GM18861 (cell line): ENCODE measurements at regions not wholly inside any gene's neighbourhood (a gene's known extent, or its start where the extent isn't known, plus 50 kb on each side); places are given as distances from the start of the nearest gene placed in this dataset.

Experiments used
- ATAC-seq: cut with Tn5 transposase; IDR thresholded peaks from one replicate; pipeline ENCODE4 v1.9.1; 2021; ENCODE audit not compliant: unreplicated experiment

DNA sequence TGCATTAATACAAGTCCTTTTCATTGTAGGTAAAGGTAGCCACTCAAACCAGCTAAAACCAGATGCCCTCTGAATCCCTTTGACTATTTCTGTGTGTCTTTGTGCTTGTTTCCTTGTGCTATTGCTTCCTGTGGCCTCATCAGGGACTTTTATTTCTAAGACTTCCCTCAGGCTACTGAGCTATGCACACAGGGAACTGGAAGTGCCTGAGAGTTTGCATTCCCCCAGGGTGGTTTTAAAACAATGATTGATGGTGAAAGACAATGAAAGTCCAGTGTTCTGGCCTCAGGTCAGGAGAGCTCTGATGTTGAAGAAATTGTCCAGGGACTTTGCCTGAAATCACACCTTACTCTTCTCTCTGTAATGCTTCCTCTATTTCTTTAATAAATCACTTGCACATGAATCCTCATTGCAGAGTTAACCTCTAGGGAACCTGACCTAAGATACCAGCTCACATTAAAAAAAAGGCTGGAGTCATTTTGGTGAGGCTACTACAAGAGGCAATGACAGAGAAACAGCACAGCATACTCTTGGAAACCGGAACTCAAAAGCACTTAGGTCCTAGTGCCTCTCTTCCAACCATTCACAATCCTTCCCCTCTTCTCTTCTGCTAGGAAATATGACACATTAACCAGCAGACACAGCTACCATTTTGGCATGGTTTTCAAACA lies 158.1 kb upstream of the NREP start:
- no peak for ATAC-seq

DNA sequence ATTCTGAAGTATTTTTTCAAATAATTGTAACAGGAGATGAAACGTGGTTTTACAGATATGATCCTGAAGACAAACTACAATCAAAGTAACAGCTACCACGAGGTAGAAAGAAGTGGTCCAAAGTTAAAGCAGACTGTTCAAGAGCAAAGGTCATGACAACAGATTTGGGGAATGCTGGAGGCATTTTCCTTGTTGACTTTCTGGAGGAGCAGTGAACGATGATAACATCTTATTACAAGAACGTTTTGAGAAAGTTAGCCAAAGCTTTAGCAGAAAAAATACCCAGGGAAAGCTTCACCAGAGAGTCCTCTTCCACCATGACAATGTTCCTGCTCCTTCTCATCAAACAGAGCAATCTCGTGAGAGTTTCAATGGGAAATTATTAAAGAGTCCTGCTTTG lies 145.4 kb upstream of the NREP start:
- no peak for ATAC-seq

- no peak for ATAC-seq
Observed at GRCh38 chr5:111901296-111901695, 144.3 kb upstream of the NREP start.

DNA sequence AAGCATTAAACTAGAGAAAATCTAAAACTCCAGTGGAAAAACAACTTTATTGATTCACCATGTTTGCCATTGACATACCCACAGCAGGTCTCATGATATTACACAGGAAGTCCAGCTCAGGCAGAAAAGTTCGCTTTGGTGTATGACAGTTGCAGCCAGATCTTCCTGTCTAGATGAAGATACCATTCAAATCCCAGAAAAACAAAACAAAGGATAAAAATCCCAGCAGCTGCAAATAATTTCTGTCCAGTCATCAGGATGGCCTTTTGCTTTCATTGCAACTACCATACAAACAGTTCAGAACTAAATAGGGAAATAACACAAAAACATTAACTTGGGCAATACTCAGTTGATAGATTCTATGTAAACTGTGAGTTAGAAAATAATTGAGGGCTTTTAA lies 136.0 kb upstream of the NREP start:
- ATAC-seq: no peak

DNA sequence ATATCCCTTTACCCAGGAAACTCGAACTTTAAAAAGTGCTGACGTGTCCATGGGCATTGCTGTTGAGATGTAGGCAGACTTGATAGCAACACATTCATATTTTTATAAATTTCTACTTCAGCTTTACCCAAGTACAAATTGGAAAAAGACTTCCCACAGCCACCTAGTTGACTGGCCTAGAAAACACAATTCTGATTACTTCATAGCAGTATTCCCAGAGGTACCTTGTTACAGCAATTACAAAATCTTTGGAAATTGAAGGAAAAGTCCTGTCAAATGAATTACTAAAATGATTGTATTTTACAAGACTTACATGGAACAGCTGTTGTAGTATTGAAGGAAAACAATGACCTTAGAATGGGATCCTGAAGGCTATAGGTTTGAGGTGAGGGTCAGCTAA lies 130.7 kb upstream of the NREP start:
- ATAC-seq: no peak

DNA sequence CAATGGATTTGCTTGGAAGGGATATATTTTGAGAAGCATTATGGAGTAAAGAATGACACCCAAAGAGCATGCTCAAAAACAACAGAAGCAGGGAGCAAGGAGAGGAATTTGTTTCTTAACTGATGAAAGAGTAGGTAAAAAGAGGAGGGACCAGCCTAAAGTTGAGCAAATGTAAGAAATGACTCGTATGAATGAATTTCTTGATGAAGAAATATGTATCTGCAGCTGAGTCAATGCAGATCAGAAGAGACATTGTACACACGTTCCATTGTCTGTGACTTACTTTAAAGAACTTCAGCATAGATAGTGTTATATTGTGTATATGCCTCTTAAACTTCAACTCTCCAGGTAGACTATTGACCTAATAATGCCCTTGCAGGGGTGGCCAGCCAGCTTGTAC lies 112.7 kb upstream of the NREP start:
- no peak for ATAC-seq

DNA sequence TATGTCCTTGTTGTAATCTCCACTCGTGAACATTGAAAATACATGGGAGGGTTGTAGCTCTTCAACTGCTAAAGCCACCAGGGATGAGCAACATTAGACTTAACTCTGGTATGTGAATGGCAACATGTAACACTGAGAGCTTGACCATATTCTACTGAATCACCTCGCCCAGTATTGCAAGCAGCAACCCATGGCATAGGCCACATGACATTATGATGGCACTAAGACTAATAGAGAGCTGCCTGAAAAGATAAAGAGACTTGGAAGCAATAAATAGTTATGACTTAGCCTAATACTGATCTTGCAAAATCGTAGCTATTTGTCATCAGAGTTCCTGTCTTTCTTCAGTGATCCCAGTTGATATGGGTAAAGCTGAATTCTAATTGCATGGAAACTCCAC lies 108.4 kb upstream of the NREP start:
- ATAC-seq: no peak

DNA sequence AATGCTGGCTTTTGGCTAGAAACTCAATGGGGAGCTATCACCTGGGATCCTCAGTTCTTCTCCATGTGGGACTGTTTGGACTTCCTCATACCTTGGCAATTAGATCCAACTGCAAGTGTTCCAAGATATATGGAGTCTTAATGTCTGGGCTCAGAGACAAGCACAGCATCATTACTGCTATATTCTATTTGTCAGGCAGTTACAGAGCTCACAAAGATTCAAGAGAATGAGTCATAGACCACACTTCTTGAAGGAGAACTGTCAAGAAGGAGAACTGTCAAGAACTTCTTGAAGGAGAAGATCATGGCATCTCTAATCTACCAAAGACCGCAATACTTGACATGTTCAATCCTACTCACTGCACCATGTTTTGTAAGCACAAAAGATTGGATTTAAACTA lies 106.8 kb upstream of the NREP start:
- no peak for ATAC-seq

DNA sequence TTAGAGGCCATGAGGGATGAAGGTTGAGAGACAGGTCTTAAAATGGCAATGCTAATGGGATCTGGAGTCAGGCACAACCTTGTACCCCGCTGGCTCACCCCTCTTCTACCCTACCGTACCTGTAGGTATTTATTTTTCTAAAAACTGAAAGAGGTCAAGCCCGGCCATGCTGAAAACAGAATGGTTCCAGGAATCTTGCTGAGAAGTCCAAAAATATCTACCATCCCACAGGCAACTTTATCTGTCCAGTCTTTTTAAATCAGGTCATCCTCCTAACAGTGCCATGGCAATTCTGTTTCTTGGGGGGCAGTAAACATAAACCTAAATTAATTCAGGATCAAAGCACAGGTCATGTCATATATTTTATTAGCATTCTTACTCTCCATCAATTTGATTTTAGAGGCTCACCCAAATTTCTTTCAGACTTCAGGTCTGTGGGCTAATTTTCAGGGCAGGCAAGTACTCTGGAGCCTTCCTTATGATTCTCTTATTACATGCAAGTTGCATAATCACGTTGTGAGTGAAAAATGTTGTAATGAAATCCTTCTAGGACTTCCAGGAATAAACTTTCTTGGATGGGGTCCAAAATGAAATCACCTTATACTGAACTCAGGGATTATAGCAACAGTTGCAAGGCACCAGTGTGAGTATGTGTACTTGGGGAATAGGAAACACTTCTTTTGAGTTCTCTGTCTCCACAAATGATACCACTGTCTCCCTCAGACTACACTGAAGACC lies 102.7 kb upstream of the NREP start:
- ATAC-seq: no peak

GRCh38 chr5:111859031-111859430 lies 102.0 kb upstream of the NREP start:
- ATAC-seq: no peak

GRCh38 chr5:111857623-111858022 lies 100.6 kb upstream of the NREP start:
- ATAC-seq: no peak

DNA sequence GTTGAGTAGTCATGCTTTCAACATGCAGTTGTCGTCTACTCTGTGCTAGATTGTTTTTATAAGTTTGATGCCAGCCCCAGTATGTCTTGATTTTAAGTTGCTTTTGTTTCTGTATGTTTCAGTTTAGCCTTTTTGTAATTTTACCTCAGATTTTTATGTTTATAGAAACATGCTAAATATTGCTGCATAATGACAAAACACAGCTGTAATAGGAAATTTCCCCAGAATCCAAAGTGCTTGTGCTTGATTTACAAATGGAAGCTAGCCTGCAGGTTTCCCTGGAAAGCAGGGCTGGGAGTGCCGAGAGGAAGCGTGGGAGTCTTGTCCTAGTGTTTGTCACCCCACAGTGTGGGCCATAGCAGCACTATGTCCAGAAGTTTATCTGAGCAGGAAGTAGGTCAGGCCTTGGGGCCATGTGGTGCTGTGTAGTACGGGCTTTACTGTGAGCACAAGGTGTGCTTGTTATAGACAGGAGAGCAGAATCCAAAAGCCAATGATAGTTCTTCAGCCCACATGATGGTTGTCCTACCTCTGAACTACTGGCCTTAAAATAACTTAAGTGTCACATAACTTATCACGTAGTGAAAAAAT lies 100.0 kb upstream of the NREP start:
- ATAC-seq: no peak

GRCh38 chr5:111855356-111855755 lies 98.4 kb upstream of the NREP start:
- no peak for ATAC-seq

GRCh38 chr5:111854186-111854585 lies 97.2 kb upstream of the NREP start:
- ATAC-seq: no peak

DNA sequence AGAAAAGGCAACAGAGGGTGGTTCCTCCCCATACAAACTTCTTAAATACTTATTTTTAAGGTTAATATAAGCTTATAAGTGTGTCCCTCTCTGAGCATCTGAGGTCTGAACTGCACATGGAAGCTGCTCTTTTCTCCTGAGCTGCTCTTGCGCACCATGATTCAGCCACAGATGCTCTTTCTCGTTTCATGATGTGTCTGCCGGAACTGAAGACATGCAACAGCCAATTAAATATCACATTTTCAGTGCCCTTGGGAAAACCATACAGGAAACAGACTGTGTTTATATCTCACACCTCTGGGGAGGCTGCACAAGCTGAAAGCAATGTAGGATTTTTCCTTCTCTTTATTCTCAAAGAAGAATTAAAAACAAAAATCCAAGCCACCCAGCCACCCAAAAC lies 96.8 kb upstream of the NREP start:
- peak; percentile 82 for ATAC-seq

GRCh38 chr5:111851631-111852548 lies 94.9 kb upstream of the NREP start:
- ATAC-seq: no peak

DNA sequence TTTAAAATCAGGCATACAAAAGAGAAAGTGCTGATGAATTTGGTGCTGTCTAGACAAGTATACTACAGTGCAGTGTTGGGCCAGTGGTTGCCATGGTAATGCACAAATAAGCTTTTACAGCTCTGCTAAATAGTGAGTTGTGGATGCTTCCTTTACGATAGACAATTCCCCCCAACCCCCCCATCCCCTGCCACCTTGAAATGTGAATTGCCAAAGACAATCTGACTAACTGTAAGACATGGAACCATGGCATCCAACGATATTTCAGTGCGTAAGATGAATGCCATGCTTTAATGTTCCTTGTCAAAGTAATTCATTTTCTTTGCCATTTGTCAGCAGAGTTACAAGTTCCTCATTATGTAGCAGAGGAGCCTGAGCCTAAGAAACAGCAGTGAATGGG lies 91.5 kb upstream of the NREP start:
- ATAC-seq: no peak

- no peak for ATAC-seq
Observed at GRCh38 chr5:111847052-111847925, 90.3 kb upstream of the NREP start.

DNA sequence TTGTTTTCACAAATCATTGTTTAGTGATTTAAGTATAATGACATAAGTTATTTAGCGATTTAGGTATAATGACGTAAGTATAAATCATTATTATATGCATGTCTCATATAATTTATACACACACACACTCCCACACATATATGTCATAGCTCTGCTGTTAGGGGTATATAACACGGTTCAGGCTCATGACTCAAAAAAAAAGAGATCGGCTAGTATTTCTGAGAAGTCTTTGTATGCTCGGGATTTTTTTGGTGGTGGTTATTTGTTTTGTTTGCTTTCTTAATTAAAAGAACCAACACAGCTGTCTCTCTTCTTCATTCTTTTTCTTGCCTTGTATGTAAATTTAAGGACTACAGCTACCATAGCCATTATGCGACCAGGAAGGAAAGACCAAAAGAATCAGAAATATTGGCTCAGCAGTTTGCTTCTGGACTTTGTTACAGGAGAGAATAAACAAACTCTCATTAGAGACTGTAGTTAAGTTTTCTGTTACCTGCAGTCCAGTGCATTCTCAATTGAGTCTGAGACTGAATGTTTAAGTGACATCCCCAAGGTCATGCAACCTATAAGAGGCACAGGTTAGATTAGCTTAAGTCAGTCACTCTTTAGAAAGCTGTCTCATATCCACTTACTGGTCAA lies 83.2 kb upstream of the NREP start:
- no peak for ATAC-seq

GRCh38 chr5:111839438-111839837 lies 82.4 kb upstream of the NREP start:
- no peak for ATAC-seq
